Endothelial cell of umbilical vein (primary cell): ENCODE measurements at regions not wholly inside any gene's neighbourhood (a gene's known extent, or its start where the extent isn't known, plus 50 kb on each side); places are given as distances from the start of the nearest gene placed in this dataset.

Source experiments
- POLR2AphosphoS5 ChIP-seq: IDR thresholded peaks from 2 replicates; pipeline ENCODE4 v1.6.1; 2012; ENCODE audit warnings: low read depth, mild to moderate bottlenecking, control low read depth, low read length, moderate library complexity; ENCODE audit not compliant: insufficient read depth
- TF ChIP-seq, protein P1 (sequence below), 2 donors: IDR thresholded peaks; 1 replicate in 1 of 2; 2 replicates in 1 of 2; pipeline ENCODE4 v1.5.1; 2011; ENCODE audit warnings: low read length in 2 of 2, mild to moderate bottlenecking in 2 of 2, moderate library complexity in 2 of 2, control low read depth in 1 of 2, inconsistent platforms in 1 of 2, low read depth in 1 of 2; ENCODE audit not compliant: insufficient read depth in 1 of 2; ENCODE audit errors: extremely low read depth in 1 of 2
- TF ChIP-seq, protein P2 (sequence below): IDR thresholded peaks from 2 replicates; pipeline ENCODE4 v1.6.1; 2011; ENCODE audit not compliant: insufficient read depth, insufficient read length

DNA sequence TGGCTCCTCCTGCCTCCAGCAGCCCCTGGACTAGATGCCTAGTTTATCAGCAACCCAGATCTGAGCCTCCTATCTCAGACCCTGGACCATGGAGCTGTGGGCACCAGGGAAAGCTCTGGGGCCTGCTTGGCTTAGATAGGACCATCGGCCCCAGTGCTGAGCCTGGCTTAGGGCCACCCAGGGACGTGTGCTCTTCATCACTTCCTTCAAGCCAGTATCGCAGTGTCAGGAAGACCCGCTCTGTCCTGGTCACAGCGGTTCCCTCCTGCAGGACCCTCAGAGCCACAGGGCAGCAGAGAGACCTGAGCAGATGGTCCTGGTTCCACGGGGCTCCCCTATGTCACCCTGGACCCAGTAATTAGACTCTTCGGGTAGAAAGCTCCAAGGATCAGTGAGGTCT, 105.7 kb upstream of the FAM20C start:
- TF ChIP-seq, protein P1, sequence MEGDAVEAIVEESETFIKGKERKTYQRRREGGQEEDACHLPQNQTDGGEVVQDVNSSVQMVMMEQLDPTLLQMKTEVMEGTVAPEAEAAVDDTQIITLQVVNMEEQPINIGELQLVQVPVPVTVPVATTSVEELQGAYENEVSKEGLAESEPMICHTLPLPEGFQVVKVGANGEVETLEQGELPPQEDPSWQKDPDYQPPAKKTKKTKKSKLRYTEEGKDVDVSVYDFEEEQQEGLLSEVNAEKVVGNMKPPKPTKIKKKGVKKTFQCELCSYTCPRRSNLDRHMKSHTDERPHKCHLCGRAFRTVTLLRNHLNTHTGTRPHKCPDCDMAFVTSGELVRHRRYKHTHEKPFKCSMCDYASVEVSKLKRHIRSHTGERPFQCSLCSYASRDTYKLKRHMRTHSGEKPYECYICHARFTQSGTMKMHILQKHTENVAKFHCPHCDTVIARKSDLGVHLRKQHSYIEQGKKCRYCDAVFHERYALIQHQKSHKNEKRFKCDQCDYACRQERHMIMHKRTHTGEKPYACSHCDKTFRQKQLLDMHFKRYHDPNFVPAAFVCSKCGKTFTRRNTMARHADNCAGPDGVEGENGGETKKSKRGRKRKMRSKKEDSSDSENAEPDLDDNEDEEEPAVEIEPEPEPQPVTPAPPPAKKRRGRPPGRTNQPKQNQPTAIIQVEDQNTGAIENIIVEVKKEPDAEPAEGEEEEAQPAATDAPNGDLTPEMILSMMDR (IDR thresholded peaks at IDR 0.05; ENCODE audit: extremely low read depth in 1 of 2, insufficient read depth in 1 of 2, low read depth in 1 of 2, low read length in 2 of 2): no peak
- no peak for TF ChIP-seq POLR2AphosphoS5
- TF ChIP-seq, protein P2, sequence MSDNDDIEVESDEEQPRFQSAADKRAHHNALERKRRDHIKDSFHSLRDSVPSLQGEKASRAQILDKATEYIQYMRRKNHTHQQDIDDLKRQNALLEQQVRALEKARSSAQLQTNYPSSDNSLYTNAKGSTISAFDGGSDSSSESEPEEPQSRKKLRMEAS: no peak
